Prostate gland (tissue), 2 donors: ENCODE measurements at regions not wholly inside any gene's neighbourhood (a gene's known extent, or its start where the extent isn't known, plus 50 kb on each side); places are given as distances from the start of the nearest gene placed in this dataset.

ENCODE experiments used
- CTCF ChIP-seq, 4 experiments: fragments of 200-600 bp in 2 of 4; fragments of 450-650 bp in 2 of 4; sonication (generic) in 2 of 4; IDR thresholded peaks; 1 replicate in 3 of 4; 2 replicates in 1 of 4; pipeline ENCODE4 v1.5.1; 2016 to 2019; ENCODE audit warnings: antibody characterized with exemption in 4 of 4, mild to moderate bottlenecking in 2 of 4, moderate library complexity in 2 of 4
- POLR2A ChIP-seq: fragments of 450-650 bp; IDR thresholded peaks from one replicate; pipeline ENCODE4 v1.6.1; 2016; ENCODE audit warnings: antibody characterized with exemption, mild to moderate bottlenecking

- TF ChIP-seq CTCF (IDR thresholded peaks at IDR 0.05) (no peak), POLR2A (no peak)
Measured at GRCh38 chr16:66308096-66308495, 58.4 kb upstream of the CDH5 start.
